ENCODE measurements at regions not wholly inside any gene's neighbourhood (a gene's known extent, or its start where the extent isn't known, plus 50 kb on each side); places are given as distances from the start of the nearest gene placed in this dataset.

GRCh38 chr12:20262119-20262518, 106.2 kb upstream of the PDE3A start:
- DNase-seq (ENCODE audit: low spot score) = no peak

- DNase-seq (ENCODE audit: low spot score) = no peak
These were observed 104.3 kb upstream of the PDE3A start for GRCh38 chr12:20264026-20264425.

- no peak for DNase-seq (ENCODE audit: low spot score)
These were observed 103.7 kb upstream of the PDE3A start for GRCh38 chr12:20264608-20265114.

GRCh38 chr12:20268121-20268732, 100.1 kb upstream of the PDE3A start:
- DNase-seq (ENCODE audit: low spot score) = no peak

GRCh38 chr12:20268771-20269170, 99.6 kb upstream of the PDE3A start:
- DNase-seq (ENCODE audit: low spot score) = no peak

GRCh38 chr12:20269337-20270067, 98.8 kb upstream of the PDE3A start:
- DNase-seq (ENCODE audit: low spot score) = no peak

GRCh38 chr12:20270557-20270956, 97.8 kb upstream of the PDE3A start:
- DNase-seq (ENCODE audit: low spot score) = no peak

GRCh38 chr12:20272161-20272560, 96.2 kb upstream of the PDE3A start:
- no peak for DNase-seq (ENCODE audit: low spot score)

- DNase-seq (ENCODE audit: low spot score) = no peak
These were observed 95.5 kb upstream of the PDE3A start for GRCh38 chr12:20272801-20273200.

GRCh38 chr12:20274008-20274407, 94.3 kb upstream of the PDE3A start:
- DNase-seq (ENCODE audit: low spot score) = no peak

GRCh38 chr12:20278276-20278675, 90.1 kb upstream of the PDE3A start:
- DNase-seq (ENCODE audit: low spot score) = no peak

- DNase-seq (ENCODE audit: low spot score) = no peak
These were observed 87.8 kb upstream of the PDE3A start for GRCh38 chr12:20280515-20280914.

GRCh38 chr12:20282401-20282800, 85.9 kb upstream of the PDE3A start:
- no peak for DNase-seq (ENCODE audit: low spot score)

- DNase-seq (ENCODE audit: low spot score) = no peak
These were observed 84.9 kb upstream of the PDE3A start for GRCh38 chr12:20283482-20283881.

GRCh38 chr12:20289520-20289919, 78.8 kb upstream of the PDE3A start:
- DNase-seq (ENCODE audit: low spot score) = no peak

- no peak for DNase-seq (ENCODE audit: low spot score)
These were observed 67.9 kb upstream of the PDE3A start for GRCh38 chr12:20300457-20300856.

- DNase-seq (ENCODE audit: low spot score) = no peak
These were observed 62.9 kb upstream of the PDE3A start for GRCh38 chr12:20305470-20305869.

- no peak for DNase-seq (ENCODE audit: low spot score)
These were observed 58.7 kb upstream of the PDE3A start for GRCh38 chr12:20309504-20310148.

- no peak for DNase-seq (ENCODE audit: low spot score)
These were observed 54.0 kb upstream of the PDE3A start for GRCh38 chr12:20314328-20314727.

GRCh38 chr12:20317554-20317953, 50.8 kb upstream of the PDE3A start:
- no peak for DNase-seq (ENCODE audit: low spot score)

Measured in globus pallidus (tissue), 1 donor.